GM10248 (cell line): ENCODE measurements at regions not wholly inside any gene's neighbourhood (a gene's known extent, or its start where the extent isn't known, plus 50 kb on each side); places are given as distances from the start of the nearest gene placed in this dataset.

Experiments used
- CTCF ChIA-PET: fragments of 300-600 bp; sonication (Branson Sonifier 250); formaldehyde crosslinking; extraction: SDS; loops from one replicate; lab custom pipeline; 2021; ENCODE audit warnings: antibody characterized with exemption; lab: Yijun Ruan, JAX
- POLR2A ChIA-PET: fragments of 350-650 bp; sonication (Branson Sonifier 250); formaldehyde crosslinking; extraction: SDS; loops from one replicate; lab custom pipeline; 2020; ENCODE audit warnings: antibody characterized with exemption; lab: Yijun Ruan, JAX
- DNase-seq: peaks from one replicate; pipeline ENCODE4 v3.0.0; 2012; ENCODE audit errors: extremely low spot score
- CTCF ChIP-seq: IDR thresholded peaks from 2 replicates; pipeline ENCODE4 v1.5.1; 2012; ENCODE audit warnings: mild to moderate bottlenecking, low read depth; ENCODE audit errors: extremely low read depth, missing control alignments, control extremely low read depth

GRCh38 chr19:30733826-30734550, 361.8 kb downstream of the ZNF536 start:
- no peak for DNase-seq
- no peak for TF ChIP-seq CTCF
- ChIA-PET CTCF (no interaction called here), POLR2A (no interaction called here)

GRCh38 chr19:30731591-30731990, 359.4 kb downstream of the ZNF536 start:
- ChIA-PET CTCF (no interaction called here), POLR2A (no interaction called here)
- TF ChIP-seq CTCF: no peak
- DNase-seq: no peak

- DNase-seq: no peak
- ChIA-PET CTCF (no interaction called here), POLR2A (no interaction called here)
- TF ChIP-seq CTCF: no peak
Measured at GRCh38 chr19:30729451-30729850, 357.3 kb downstream of the ZNF536 start.

- CTCF ChIA-PET: no interaction called here
- no peak for DNase-seq
- POLR2A ChIA-PET: no interaction called here
- TF ChIP-seq CTCF: no peak
Measured at GRCh38 chr19:30722761-30723160, 350.6 kb downstream of the ZNF536 start.

GRCh38 chr19:30722186-30722585, 350.0 kb downstream of the ZNF536 start:
- POLR2A ChIA-PET: no interaction called here
- DNase-seq: no peak
- no peak for TF ChIP-seq CTCF
- CTCF ChIA-PET: no interaction called here

GRCh38 chr19:30719999-30720345, 347.8 kb downstream of the ZNF536 start:
- ChIA-PET CTCF (no interaction called here), POLR2A (no interaction called here)
- TF ChIP-seq CTCF: no peak
- no peak for DNase-seq
